Gastrocnemius medialis (tissue), 4 donors: ENCODE measurements at regions not wholly inside any gene's neighbourhood (a gene's known extent, or its start where the extent isn't known, plus 50 kb on each side); places are given as distances from the start of the nearest gene placed in this dataset.

Experiments used
- CTCF ChIP-seq, 5 experiments: fragments of 450-650 bp in 3 of 5; fragments of 200-600 bp in 2 of 5; sonication (generic) in 2 of 5; IDR thresholded peaks in 4 of 5; conservative IDR thresholded peaks in 1 of 5; 1 replicate in 4 of 5; 2 replicates in 1 of 5; pipeline ENCODE4 v1.5.1; 2016 to 2019; ENCODE audit warnings: antibody characterized with exemption in 5 of 5, mild to moderate bottlenecking in 3 of 5, moderate library complexity in 3 of 5
- POLR2A ChIP-seq, 2 donors: fragments of 450-650 bp; IDR thresholded peaks; one replicate each; pipeline ENCODE4 v1.6.1; 2017; ENCODE audit warnings: antibody characterized with exemption in 2 of 2, mild to moderate bottlenecking in 2 of 2, moderate library complexity in 2 of 2

GRCh38 chr13:73428137-73428536 is 369.3 kb downstream of the KLF5 start:
- TF ChIP-seq CTCF (IDR thresholded peaks at IDR 0.05 in 4 of 5, conservative IDR thresholded peaks at IDR 0.05 in 1 of 5) (no peak), POLR2A (IDR thresholded peaks at IDR 0.05) (no peak)
